ENCODE measurements at regions not wholly inside any gene's neighbourhood (a gene's known extent, or its start where the extent isn't known, plus 50 kb on each side); places are given as distances from the start of the nearest gene placed in this dataset.

DNA sequence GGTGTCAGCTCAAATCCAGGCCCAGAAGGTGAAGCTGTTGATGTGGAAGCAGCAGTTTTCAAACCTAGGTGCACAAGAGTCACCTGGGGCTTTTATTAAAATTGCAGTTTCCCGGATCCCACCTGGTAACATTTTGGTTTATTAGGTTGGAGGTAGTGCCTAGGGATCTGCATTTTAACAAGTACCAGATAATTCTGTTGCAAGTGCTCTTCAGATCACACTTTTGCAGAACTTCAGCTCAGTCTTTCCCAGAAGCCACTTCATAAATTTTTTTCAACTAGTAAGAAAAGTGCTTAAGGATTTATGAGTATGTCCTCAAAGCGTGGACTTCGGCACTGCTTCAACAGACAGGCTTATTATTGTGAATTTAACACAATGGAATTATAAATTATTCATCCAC lies 213.8 kb downstream of the ADRA2A start:
- H3K27ac ChIP-seq: no peak overlapping the region
- no peaks in the 10 kb centered on the region for H3K27me3 ChIP-seq
- DNase-seq (no peak), ATAC-seq (ENCODE audit: low FRiP score in 2 of 2) (no peak)
- H3K9me3 ChIP-seq: no peaks in the 10 kb centered on the region
- peaks cover 0 to 18% (median 4%) of the 10 kb centered on the region in 4 donors for H3K4me1 ChIP-seq
- no peaks in the 10 kb centered on the region for H3K36me3 ChIP-seq
- peak in 1 of 4 donors; percentile 13 for TF ChIP-seq EP300 (IDR thresholded peaks at IDR 0.05)
- TF ChIP-seq POLR2AphosphoS5 (IDR thresholded peaks at IDR 0.05): no peak
- no peak for TF ChIP-seq POLR2A (IDR thresholded peaks at IDR 0.05)
- TF ChIP-seq, protein P1, sequence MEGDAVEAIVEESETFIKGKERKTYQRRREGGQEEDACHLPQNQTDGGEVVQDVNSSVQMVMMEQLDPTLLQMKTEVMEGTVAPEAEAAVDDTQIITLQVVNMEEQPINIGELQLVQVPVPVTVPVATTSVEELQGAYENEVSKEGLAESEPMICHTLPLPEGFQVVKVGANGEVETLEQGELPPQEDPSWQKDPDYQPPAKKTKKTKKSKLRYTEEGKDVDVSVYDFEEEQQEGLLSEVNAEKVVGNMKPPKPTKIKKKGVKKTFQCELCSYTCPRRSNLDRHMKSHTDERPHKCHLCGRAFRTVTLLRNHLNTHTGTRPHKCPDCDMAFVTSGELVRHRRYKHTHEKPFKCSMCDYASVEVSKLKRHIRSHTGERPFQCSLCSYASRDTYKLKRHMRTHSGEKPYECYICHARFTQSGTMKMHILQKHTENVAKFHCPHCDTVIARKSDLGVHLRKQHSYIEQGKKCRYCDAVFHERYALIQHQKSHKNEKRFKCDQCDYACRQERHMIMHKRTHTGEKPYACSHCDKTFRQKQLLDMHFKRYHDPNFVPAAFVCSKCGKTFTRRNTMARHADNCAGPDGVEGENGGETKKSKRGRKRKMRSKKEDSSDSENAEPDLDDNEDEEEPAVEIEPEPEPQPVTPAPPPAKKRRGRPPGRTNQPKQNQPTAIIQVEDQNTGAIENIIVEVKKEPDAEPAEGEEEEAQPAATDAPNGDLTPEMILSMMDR (IDR thresholded peaks at IDR 0.05): no peak
- WGBS, 2 donors: 45 to 59% methylated on average over 3 of the region's 3 CpGs
- H3K4me3 ChIP-seq: no peak overlapping the region

- no peak for ATAC-seq (ENCODE audit: low FRiP score in 2 of 2)
- Histone ChIP-seq H3K4me3 (no peak overlapping the region), H3K27me3 (no peaks in the 10 kb centered on the region), H3K9me3 (no peaks in the 10 kb centered on the region), H3K27ac (no peak overlapping the region), H3K4me1 (peaks cover 0 to 10% (median 0%) of the 10 kb centered on the region in 4 donors), H3K36me3 (no peaks in the 10 kb centered on the region)
- WGBS, 2 donors: 90% methylated on average over 1 of the region's 1 CpG; no CpG with 5 or more reads in 1 of the 2 donors
- no peak for TF ChIP-seq POLR2A (IDR thresholded peaks at IDR 0.05)
- TF ChIP-seq EP300 (IDR thresholded peaks at IDR 0.05): no peak
- TF ChIP-seq, protein P1 (IDR thresholded peaks at IDR 0.05): no peak
- TF ChIP-seq POLR2AphosphoS5 (IDR thresholded peaks at IDR 0.05): no peak
- DNase-seq: no peak
Measured at GRCh38 chr10:111295788-111296187, 219.0 kb downstream of the ADRA2A start.

DNA sequence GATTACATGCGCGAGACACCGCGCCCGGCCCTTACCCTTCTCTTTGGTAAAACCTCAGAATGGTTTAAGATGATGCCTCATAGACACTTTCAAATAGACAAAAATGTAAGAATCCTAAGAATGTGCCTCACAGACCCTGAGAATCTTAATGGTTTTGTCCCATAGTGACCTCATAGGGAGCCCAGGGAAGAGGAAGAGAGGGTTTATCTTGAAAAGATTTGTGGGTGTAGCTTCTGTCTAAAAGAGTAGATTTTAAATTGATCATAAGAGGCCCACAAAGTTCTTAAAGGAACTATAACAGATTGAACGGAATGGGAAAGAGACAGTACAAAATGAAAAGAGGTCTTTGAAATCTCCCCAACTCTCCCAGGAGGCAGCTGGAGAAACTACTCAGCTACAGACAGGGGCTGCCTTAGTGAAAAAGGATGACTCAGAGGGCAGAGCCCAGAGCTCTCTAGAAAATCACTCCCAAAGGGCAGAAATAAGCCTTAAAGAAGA lies 220.6 kb downstream of the ADRA2A start:
- DNase-seq (peak in 1 of 2 donors; percentile 24), ATAC-seq (ENCODE audit: low FRiP score in 2 of 2) (peak; percentile 56 to 90)
- Histone ChIP-seq H3K27ac (no peak overlapping the region), H3K27me3 (no peaks in the 10 kb centered on the region), H3K9me3 (no peaks in the 10 kb centered on the region), H3K4me1 (peaks cover 0 to 5% (median 0%) of the 10 kb centered on the region in 4 donors), H3K36me3 (no peaks in the 10 kb centered on the region), H3K4me3 (no peak overlapping the region)
- TF ChIP-seq POLR2AphosphoS5 (IDR thresholded peaks at IDR 0.05): no peak
- no peak for TF ChIP-seq EP300 (IDR thresholded peaks at IDR 0.05)
- TF ChIP-seq, protein P1 (IDR thresholded peaks at IDR 0.05): no peak
- no peak for TF ChIP-seq POLR2A (IDR thresholded peaks at IDR 0.05)
- WGBS, 2 donors: 92 to 95% methylated on average over 6 of the region's 6 CpGs

DNA sequence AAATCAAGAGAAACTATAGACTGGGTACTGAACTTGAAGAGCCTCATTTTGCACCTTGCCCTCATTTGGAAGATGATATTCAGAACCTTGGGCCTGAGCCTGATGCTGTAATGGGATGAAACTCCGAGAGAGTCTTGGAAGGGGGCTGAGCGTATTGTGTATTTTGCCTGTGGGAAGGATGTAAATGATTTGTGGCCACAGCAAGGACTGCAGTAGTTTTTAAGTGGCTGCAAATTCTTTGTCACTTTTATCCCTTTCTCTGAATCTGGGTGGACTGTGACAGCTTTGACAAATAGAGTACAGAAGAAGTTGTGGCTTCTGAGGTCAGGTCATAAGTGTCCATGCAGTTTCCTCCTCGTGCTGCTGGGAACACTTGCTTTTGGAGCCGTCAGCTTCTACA lies 221.2 kb downstream of the ADRA2A start:
- H3K27ac ChIP-seq: no peak overlapping the region
- H3K36me3 ChIP-seq: no peaks in the 10 kb centered on the region
- TF ChIP-seq POLR2A (IDR thresholded peaks at IDR 0.05) (no peak), POLR2AphosphoS5 (IDR thresholded peaks at IDR 0.05) (no peak), EP300 (IDR thresholded peaks at IDR 0.05) (no peak)
- TF ChIP-seq, protein P1 (IDR thresholded peaks at IDR 0.05): no peak
- no peaks in the 10 kb centered on the region for H3K9me3 ChIP-seq
- H3K4me1 ChIP-seq: peaks cover 0 to 5% (median 0%) of the 10 kb centered on the region in 4 donors
- WGBS, 2 donors: 49 to 53% methylated on average over 4 of the region's 4 CpGs
- H3K27me3 ChIP-seq: no peaks in the 10 kb centered on the region
- H3K4me3 ChIP-seq: no peak overlapping the region
- no peak for ATAC-seq (ENCODE audit: low FRiP score in 2 of 2)
- no peak for DNase-seq

GRCh38 chr10:111299037-111299436 lies 222.2 kb downstream of the ADRA2A start:
- H3K9me3 ChIP-seq: no peaks in the 10 kb centered on the region
- WGBS, 2 donors: 86 to 98% methylated on average over 2 of the region's 2 CpGs
- TF ChIP-seq POLR2AphosphoS5 (IDR thresholded peaks at IDR 0.05) (no peak), EP300 (IDR thresholded peaks at IDR 0.05) (no peak), POLR2A (IDR thresholded peaks at IDR 0.05) (no peak)
- TF ChIP-seq, protein P1 (IDR thresholded peaks at IDR 0.05): no peak
- DNase-seq (no peak), ATAC-seq (ENCODE audit: low FRiP score in 2 of 2) (no peak)
- no peak overlapping the region for H3K4me3 ChIP-seq
- peaks cover 0 to 9% (median 0%) of the 10 kb centered on the region in 4 donors for H3K4me1 ChIP-seq
- no peaks in the 10 kb centered on the region for H3K36me3 ChIP-seq
- no peak overlapping the region for H3K27ac ChIP-seq
- H3K27me3 ChIP-seq: no peaks in the 10 kb centered on the region

Data from upper lobe of left lung (tissue), 6 donors.